K562 (cell line): ENCODE measurements at regions not wholly inside any gene's neighbourhood (a gene's known extent, or its start where the extent isn't known, plus 50 kb on each side); places are given as distances from the start of the nearest gene placed in this dataset.

Experiments used
- CHD7 ChIP-seq: fragments of 200-600 bp; sonication (generic); IDR thresholded peaks from one replicate; pipeline ENCODE4 v1.6.1; 2012; ENCODE audit warnings: mild to moderate bottlenecking, low read depth, low read length, inconsistent platforms
- GABPB2 ChIP-seq: fragments of 250-450 bp; sonication (Bioruptor Pico); conservative IDR thresholded peaks from 2 replicates; pipeline ENCODE4 v1.5.1; 2021; ENCODE audit warnings: mild to moderate bottlenecking
- TCFL5 ChIP-seq: fragments of 250-450 bp; sonication (Bioruptor Pico); conservative IDR thresholded peaks from 2 replicates; pipeline ENCODE4 v1.6.1; 2021; ENCODE audit warnings: mild to moderate bottlenecking, moderate library complexity, matching md5 sums
- ZNF239 ChIP-seq: fragments of 250-450 bp; sonication (Bioruptor Pico); IDR thresholded peaks from 2 replicates; pipeline ENCODE4 v1.4.0; 2020; ENCODE audit warnings: mild to moderate bottlenecking
- TF ChIP-seq, protein P1 (sequence below): fragments of 450-650 bp; formaldehyde crosslinking; IDR thresholded peaks from 2 replicates; pipeline ENCODE4 v1.4.0; 2020; ENCODE audit warnings: mild to moderate bottlenecking, moderate library complexity

DNA sequence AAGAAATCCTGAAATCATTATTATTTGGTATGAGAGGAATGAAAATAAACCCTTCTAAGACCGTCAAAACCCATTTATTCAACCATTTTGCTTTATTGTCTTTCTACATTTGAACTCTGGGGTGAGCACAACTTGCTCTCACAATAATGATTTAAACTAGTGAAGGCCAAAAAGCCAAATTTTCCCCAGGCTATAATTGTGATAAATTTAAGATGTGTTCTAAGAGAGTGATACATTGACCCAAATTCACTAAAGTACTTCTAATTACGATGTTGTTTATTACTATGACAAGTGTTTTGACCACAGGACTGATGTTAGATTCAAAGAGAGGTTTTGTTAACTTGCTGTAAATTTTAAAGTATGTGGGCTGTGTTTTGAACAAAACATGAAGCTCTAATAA is 670.9 kb upstream of the NR5A2 start (continued):
- TF ChIP-seq CHD7 (no peak), GABPB2 (no peak), TCFL5 (CRISPR knock-in tag) (no peak), ZNF239 (no peak)
- TF ChIP-seq, protein P1, sequence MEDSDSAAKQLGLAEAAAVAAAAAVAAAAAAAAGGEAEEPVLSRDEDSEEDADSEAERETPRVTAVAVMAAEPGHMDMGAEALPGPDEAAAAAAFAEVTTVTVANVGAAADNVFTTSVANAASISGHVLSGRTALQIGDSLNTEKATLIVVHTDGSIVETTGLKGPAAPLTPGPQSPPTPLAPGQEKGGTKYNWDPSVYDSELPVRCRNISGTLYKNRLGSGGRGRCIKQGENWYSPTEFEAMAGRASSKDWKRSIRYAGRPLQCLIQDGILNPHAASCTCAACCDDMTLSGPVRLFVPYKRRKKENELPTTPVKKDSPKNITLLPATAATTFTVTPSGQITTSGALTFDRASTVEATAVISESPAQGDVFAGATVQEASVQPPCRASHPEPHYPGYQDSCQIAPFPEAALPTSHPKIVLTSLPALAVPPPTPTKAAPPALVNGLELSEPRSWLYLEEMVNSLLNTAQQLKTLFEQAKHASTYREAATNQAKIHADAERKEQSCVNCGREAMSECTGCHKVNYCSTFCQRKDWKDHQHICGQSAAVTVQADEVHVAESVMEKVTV (CRISPR knock-in tag), result no peak
- TF ChIP-seq, all 486 proteins: peak for 0
